IMR-90 (cell line): ENCODE measurements at regions not wholly inside any gene's neighbourhood (a gene's known extent, or its start where the extent isn't known, plus 50 kb on each side); places are given as distances from the start of the nearest gene placed in this dataset.

ENCODE experiments used
- ATAC-seq: fragments of 200-7000 bp; cut with Tn5 transposase; 2 replicates; pipeline ENCODE4 v1.9.1; 2020; ENCODE audit warnings: low read depth, mild to moderate bottlenecking, moderate library complexity
- BruUV-seq: library from RNA; stranded (reverse); fragments of 400-500 nt; replicated peaks from 2 replicates; lab custom pipeline; 2021; lab: Mats Ljungman, UMichigan
- CTCF ChIA-PET: fragments of 300-600 bp; formaldehyde crosslinking; extraction: SDS; loops from one replicate; lab custom pipeline; 2021; ENCODE audit warnings: antibody characterized with exemption; lab: Yijun Ruan, JAX
- POLR2A ChIA-PET: fragments of 300-600 bp; sonication (Branson Sonifier 250); formaldehyde crosslinking; loops from one replicate; lab custom pipeline; 2022; ENCODE audit warnings: antibody characterized with exemption; ENCODE audit not compliant: unreplicated experiment; lab: Charles Lee
- DNase-seq: peaks from one replicate; pipeline ENCODE4 v3.0.0; 2013
- H2AFZ ChIP-seq: replicated peaks from 2 replicates; pipeline ENCODE3; 2013; ENCODE audit warnings: low read length, mild to moderate bottlenecking; ENCODE audit not compliant: poor library complexity
- H2AK5ac ChIP-seq: 2 replicates; pipeline ENCODE4 v1.6.1; 2013; ENCODE audit warnings: low read depth, low read length, inconsistent platforms
- H2AK9ac ChIP-seq: replicated peaks from 2 replicates; pipeline ENCODE3; 2013; ENCODE audit warnings: mild to moderate bottlenecking, low read depth, low read length, moderate library complexity; ENCODE audit not compliant: poor library complexity
- H2BK120ac ChIP-seq: 2 replicates; pipeline ENCODE4 v1.6.1; 2013; ENCODE audit warnings: low read depth, low read length, inconsistent platforms
- H2BK15ac ChIP-seq: 3 replicates; pipeline ENCODE4 v1.6.1; 2013; ENCODE audit warnings: low read depth, low read length, inconsistent platforms
- H2BK20ac ChIP-seq: 2 replicates; pipeline ENCODE4 v1.6.1; 2013; ENCODE audit warnings: low read depth, mild to moderate bottlenecking, inconsistent platforms, low read length, moderate library complexity
- H2BK5ac ChIP-seq: 2 replicates; pipeline ENCODE4 v1.6.1; 2013; ENCODE audit warnings: mild to moderate bottlenecking, low read depth, low read length, inconsistent platforms; ENCODE audit not compliant: poor library complexity, severe bottlenecking
- H3K14ac ChIP-seq: replicated peaks from 2 replicates; pipeline ENCODE4 v1.6.1; 2013; ENCODE audit warnings: low read depth, low read length, inconsistent platforms
- H3K18ac ChIP-seq: 2 replicates; pipeline ENCODE4 v1.6.1; 2013; ENCODE audit warnings: low read depth, low read length, control low read depth
- H3K23ac ChIP-seq: 2 replicates; pipeline ENCODE4 v1.6.1; 2013; ENCODE audit warnings: low read depth, low read length, inconsistent platforms
- H3K27ac ChIP-seq: 2 replicates; pipeline ENCODE4 v1.5.1; 2013; ENCODE audit warnings: mild to moderate bottlenecking, control low read depth, low read length; ENCODE audit not compliant: insufficient read depth
- H3K27me3 ChIP-seq: 2 replicates; pipeline ENCODE4 v1.6.1; 2013; ENCODE audit warnings: low read length; ENCODE audit not compliant: control insufficient read depth, insufficient read depth
- H3K36me3 ChIP-seq: 2 replicates; pipeline ENCODE4 v1.6.1; 2013; ENCODE audit warnings: low read length, mixed read lengths; ENCODE audit not compliant: control insufficient read depth, insufficient read depth
- H3K4ac ChIP-seq: 2 replicates; pipeline ENCODE4 v1.6.1; 2013; ENCODE audit warnings: low read depth, low read length, inconsistent platforms
- H3K4me1 ChIP-seq: 2 replicates; pipeline ENCODE4 v1.6.1; 2013; ENCODE audit warnings: low read length, mixed read lengths; ENCODE audit not compliant: control insufficient read depth, insufficient read depth
- H3K4me2 ChIP-seq: 2 replicates; pipeline ENCODE4 v1.6.1; 2013; ENCODE audit warnings: low read depth, mild to moderate bottlenecking, control low read depth, low read length, moderate library complexity
- H3K4me3 ChIP-seq: 2 replicates; pipeline ENCODE4 v1.5.1; 2013; ENCODE audit warnings: low read depth, mild to moderate bottlenecking, control low read depth, low read length, moderate library complexity; ENCODE audit not compliant: insufficient read depth
- H3K56ac ChIP-seq: 2 replicates; pipeline ENCODE4 v1.6.1; 2013; ENCODE audit warnings: low read length, inconsistent platforms; ENCODE audit not compliant: insufficient read depth; ENCODE audit errors: extremely low read depth
- H3K79me1 ChIP-seq, 2 experiments: 2 replicates each; pipeline ENCODE4 v1.6.1; 2013; ENCODE audit warnings: low read length in 2 of 2, inconsistent platforms in 1 of 2, low read depth in 1 of 2
- H3K9ac ChIP-seq: 2 replicates; pipeline ENCODE4 v1.6.1; 2013; ENCODE audit warnings: low read depth, low read length, control low read depth
- H3K9me1 ChIP-seq: 2 replicates; pipeline ENCODE4 v1.6.1; 2013; ENCODE audit warnings: low read length, inconsistent platforms; ENCODE audit not compliant: insufficient read depth
- H3K9me3 ChIP-seq: 2 replicates; pipeline ENCODE4 v1.6.1; 2013; ENCODE audit warnings: low read length; ENCODE audit not compliant: control insufficient read depth, insufficient read depth
- H4K20me1 ChIP-seq: 2 replicates; pipeline ENCODE4 v1.6.1; 2013; ENCODE audit warnings: low read length, inconsistent platforms; ENCODE audit not compliant: insufficient read depth
- H4K5ac ChIP-seq: 2 replicates; pipeline ENCODE4 v1.6.1; 2013; ENCODE audit warnings: mild to moderate bottlenecking, low read depth, low read length, control low read depth
- H4K8ac ChIP-seq, 2 experiments: 2 replicates each; pipeline ENCODE4 v1.6.1; 2013; ENCODE audit warnings: low read depth in 2 of 2, low read length in 2 of 2, control low read depth in 1 of 2, inconsistent platforms in 1 of 2
- H4K91ac ChIP-seq: 2 replicates; pipeline ENCODE4 v1.6.1; 2013; ENCODE audit warnings: low read depth, low read length, inconsistent platforms; ENCODE audit not compliant: insufficient read depth
- BHLHE40 ChIP-seq: fragments of 150-350 bp; IDR thresholded peaks from 2 replicates; pipeline ENCODE4 v1.6.1; 2016; ENCODE audit warnings: mild to moderate bottlenecking, low read depth, low read length
- CEBPB ChIP-seq: IDR thresholded peaks from 2 replicates; pipeline ENCODE4 v1.6.1; 2012; ENCODE audit warnings: low read depth, low read length, improper control_type of control experiment
- CTCF ChIP-seq: conservative IDR thresholded peaks from 2 replicates; pipeline ENCODE4 v1.5.1; 2012; ENCODE audit warnings: mild to moderate bottlenecking, low read depth, low read length, improper control_type of control experiment
- ELK1 ChIP-seq: fragments of 150-350 bp; IDR thresholded peaks from 2 replicates; pipeline ENCODE4 v1.6.1; 2016; ENCODE audit warnings: low read depth, mild to moderate bottlenecking, low read length, moderate library complexity, borderline replicate concordance
- MAFK ChIP-seq: IDR thresholded peaks from 2 replicates; pipeline ENCODE4 v1.6.1; 2012; ENCODE audit warnings: low read depth, low read length, improper control_type of control experiment
- MAZ ChIP-seq: IDR thresholded peaks from 2 replicates; pipeline ENCODE4 v1.6.1; 2012; ENCODE audit warnings: low read depth, mild to moderate bottlenecking, low read length, improper control_type of control experiment, moderate library complexity, borderline replicate concordance
- MXI1 ChIP-seq: IDR thresholded peaks from 2 replicates; pipeline ENCODE4 v1.6.1; 2012; ENCODE audit warnings: low read depth, mild to moderate bottlenecking, low read length, moderate library complexity, borderline replicate concordance
- NFE2L2 ChIP-seq: fragments of 150-350 bp; IDR thresholded peaks from 2 replicates; pipeline ENCODE4 v1.6.1; 2016; ENCODE audit warnings: low read depth, mild to moderate bottlenecking, low read length
- POLR2A ChIP-seq: IDR thresholded peaks from 2 replicates; pipeline ENCODE4 v1.6.1; 2012; ENCODE audit warnings: mild to moderate bottlenecking, low read depth, low read length
- RCOR1 ChIP-seq: IDR thresholded peaks from 2 replicates; pipeline ENCODE4 v1.6.1; 2012; ENCODE audit warnings: mild to moderate bottlenecking, low read length, improper control_type of control experiment; ENCODE audit not compliant: insufficient replicate concordance
- SMC3 ChIP-seq: fragments of 150-350 bp; IDR thresholded peaks from 2 replicates; pipeline ENCODE4 v1.6.1; 2016; ENCODE audit warnings: low read depth, mild to moderate bottlenecking, antibody characterized with exemption, low read length, moderate library complexity
- USF2 ChIP-seq: fragments of 150-350 bp; IDR thresholded peaks from 2 replicates; pipeline ENCODE4 v1.6.1; 2017; ENCODE audit warnings: mild to moderate bottlenecking, antibody characterized with exemption, low read length, low read depth
- WGBS, 2 experiments: methylation state at CpG; one replicate each; pipeline versions ENCODE4 v1.1.5 to v1.1.7; 2013; ENCODE audit warnings: missing lambda C conversion rate in 2 of 2; ENCODE audit not compliant: insufficient read length in 1 of 2; ENCODE audit errors: extremely low coverage in 2 of 2; 5-methylcytosine and 5-hydroxymethylcytosine counted together
- dilution Hi-C: fragments of 300-500 bp; cut with HindIII; formaldehyde crosslinking; loops from one replicate; pipeline ENCODE4 v1.14.3; 2018; ENCODE audit warnings: low sequenced_read_pairs; ENCODE audit not compliant: unreplicated experiment
- in situ Hi-C: fragments of 300-500 bp; cut with MboI; formaldehyde crosslinking; loops from 3 replicates; pipeline ENCODE4 v1.14.3; 2019; ENCODE audit warnings: low sequenced_read_pairs, inconsistent platforms, mixed read lengths
- intact Hi-C: fragments of 100-400 bp; cut with micrococcal nuclease; formaldehyde crosslinking; loops from 2 replicates; pipeline ENCODE4 v1.10.0; 2022

GRCh38 chr1:34590211-34590623, 164.6 kb upstream of the GJB5 start:
- Histone ChIP-seq H2BK120ac (no peak overlapping the region), H3K9ac (no peak overlapping the region), H4K20me1 (no peaks in the 10 kb centered on the region), H3K4ac (no peak overlapping the region), H3K4me2 (no peak overlapping the region), H2BK15ac (no peak overlapping the region), H2BK20ac (no peak overlapping the region), H3K56ac (no peak overlapping the region), H3K79me1 (no peaks in the 10 kb centered on the region), H3K23ac (no peak overlapping the region), H3K14ac (no peak overlapping the region), H4K91ac (no peak overlapping the region), H3K4me1 (no peaks in the 10 kb centered on the region), H2BK5ac (no peak overlapping the region), H4K8ac (no peak overlapping the region), H4K5ac (no peak overlapping the region), H3K36me3 (no peaks in the 10 kb centered on the region), H3K27me3 (no peaks in the 10 kb centered on the region), H2AK9ac (no peak overlapping the region), H2AK5ac (no peak overlapping the region), H3K9me3 (peaks cover 23% of the 10 kb centered on the region), H3K9me1 (no peaks in the 10 kb centered on the region), H3K4me3 (no peak overlapping the region), H3K18ac (no peak overlapping the region), H3K27ac (no peak overlapping the region), H2AFZ (no peak overlapping the region)
- no peak for ATAC-seq
- no TSS peak for BruUV-seq
- TF ChIP-seq SMC3: no peak
- no peak for TF ChIP-seq MXI1
- TF ChIP-seq CTCF: no peak
- no peak for TF ChIP-seq CEBPB
- TF ChIP-seq MAZ: no peak
- TF ChIP-seq MAFK: no peak
- no peak for TF ChIP-seq RCOR1
- no peak for TF ChIP-seq POLR2A
- TF ChIP-seq NFE2L2: no peak
- TF ChIP-seq BHLHE40: no peak
- no peak for TF ChIP-seq USF2
- no peak for TF ChIP-seq ELK1
- dilution Hi-C loops (no loop called here), in situ Hi-C loops (no loop called here), intact Hi-C loops (no loop called here)
- ChIA-PET CTCF (no interaction called here), POLR2A (no interaction called here)
- DNase-seq: no peak
- no CpG with 5 or more reads among the region's 4 CpGs for WGBS, 2 experiments
